Tibial nerve (tissue), 4 donors: ENCODE measurements at regions not wholly inside any gene's neighbourhood (a gene's known extent, or its start where the extent isn't known, plus 50 kb on each side); places are given as distances from the start of the nearest gene placed in this dataset.

Source experiments
- DNase-seq, 2 donors: peaks; one replicate each; pipeline ENCODE4 v3.0.0-alpha.2; 2019; ENCODE audit warnings: low spot score in 2 of 2
- H3K27ac ChIP-seq, 4 donors: fragments of 200-600 bp; sonication (generic) in 3 of 4; one replicate each; pipeline ENCODE4 v1.5.1; 2017 to 2019; ENCODE audit warnings: mild to moderate bottlenecking in 1 of 4
- H3K27me3 ChIP-seq, 2 donors: fragments of 200-600 bp; sonication (generic) in 1 of 2; one replicate each; pipeline versions ENCODE4 v1.5.1 to v1.6.0; 2017 to 2019
- H3K36me3 ChIP-seq, 3 donors: fragments of 200-600 bp; sonication (generic); one replicate each; pipeline ENCODE4 v1.5.1; 2018 to 2019
- H3K4me1 ChIP-seq, 4 donors: fragments of 200-600 bp; sonication (generic) in 3 of 4; one replicate each; pipeline ENCODE4 v1.5.1; 2017 to 2019
- H3K4me3 ChIP-seq, 4 donors: fragments of 200-600 bp; sonication (generic) in 3 of 4; one replicate each; pipeline ENCODE4 v1.5.1; 2017 to 2019; ENCODE audit warnings: mild to moderate bottlenecking in 1 of 4, moderate library complexity in 1 of 4
- H3K9me3 ChIP-seq, 4 donors: fragments of 200-600 bp; sonication (generic) in 3 of 4; one replicate each; pipeline ENCODE4 v1.5.1; 2017 to 2019
- CTCF ChIP-seq, 5 experiments: fragments of 200-600 bp in 3 of 5; fragments of 450-650 bp in 2 of 5; sonication (generic) in 3 of 5; IDR thresholded peaks; one replicate each; pipeline ENCODE4 v1.5.1; 2016 to 2019; ENCODE audit warnings: antibody characterized with exemption in 5 of 5, mild to moderate bottlenecking in 3 of 5, moderate library complexity in 2 of 5
- EP300 ChIP-seq, 2 donors: sonication (generic); formaldehyde crosslinking; IDR thresholded peaks; one replicate each; pipeline ENCODE4 v1.6.1; 2017; ENCODE audit warnings: antibody characterized with exemption in 2 of 2, mild to moderate bottlenecking in 1 of 2
- POLR2A ChIP-seq, 2 donors: fragments of 450-650 bp; IDR thresholded peaks; one replicate each; pipeline ENCODE4 v1.6.1; 2017; ENCODE audit warnings: antibody characterized with exemption in 2 of 2, mild to moderate bottlenecking in 2 of 2, moderate library complexity in 2 of 2
- WGBS, 2 donors: methylation state at CpG; one replicate each; pipeline ENCODE4 v1.1.5; 2018; 5-methylcytosine and 5-hydroxymethylcytosine counted together

GRCh38 chr2:193476171-193476800 lies 1281.6 kb upstream of the TMEFF2 start:
- WGBS, 2 donors: 75 to 78% methylated on average over 6 of the region's 6 CpGs
- H3K36me3 ChIP-seq: no peaks in the 10 kb centered on the region

GRCh38 chr2:193475038-193475437 lies 1280.3 kb upstream of the TMEFF2 start:
- 70 to 77% methylated on average over 3 of the region's 3 CpGs for WGBS, 2 donors
- no peaks in the 10 kb centered on the region for H3K4me1 ChIP-seq
- no peak overlapping the region for H3K4me3 ChIP-seq
- no peaks in the 10 kb centered on the region for H3K27me3 ChIP-seq
- no peak for DNase-seq
- TF ChIP-seq EP300 (IDR thresholded peaks at IDR 0.05) (no peak), CTCF (IDR thresholded peaks at IDR 0.05) (no peak), POLR2A (IDR thresholded peaks at IDR 0.05) (no peak)
- no peaks in the 10 kb centered on the region for H3K36me3 ChIP-seq
- H3K27ac ChIP-seq: no peak overlapping the region
- peaks cover 0 to 20% (median 0%) of the 10 kb centered on the region in 4 donors for H3K9me3 ChIP-seq

More at GRCh38 chr2:193476171-193476800, 1281.6 kb upstream of the TMEFF2 start:
- Histone ChIP-seq H3K9me3 (peaks cover 0 to 20% (median 0%) of the 10 kb centered on the region in 4 donors), H3K27me3 (no peaks in the 10 kb centered on the region), H3K27ac (no peak overlapping the region), H3K4me3 (no peak overlapping the region), H3K4me1 (no peaks in the 10 kb centered on the region)
- no peak for DNase-seq
- TF ChIP-seq EP300 (IDR thresholded peaks at IDR 0.05) (no peak), CTCF (IDR thresholded peaks at IDR 0.05) (no peak), POLR2A (IDR thresholded peaks at IDR 0.05) (no peak)

GRCh38 chr2:193469251-193469650 lies 1274.5 kb upstream of the TMEFF2 start:
- Histone ChIP-seq H3K9me3 (peaks cover 0 to 21% (median 0%) of the 10 kb centered on the region in 4 donors), H3K4me3 (no peak overlapping the region), H3K36me3 (no peaks in the 10 kb centered on the region), H3K27me3 (no peaks in the 10 kb centered on the region), H3K4me1 (no peaks in the 10 kb centered on the region), H3K27ac (no peak overlapping the region)
- no peak for DNase-seq
- no peak for TF ChIP-seq POLR2A (IDR thresholded peaks at IDR 0.05)
- TF ChIP-seq CTCF (IDR thresholded peaks at IDR 0.05): no peak
- no peak for TF ChIP-seq EP300 (IDR thresholded peaks at IDR 0.05)
- 86 to 89% methylated on average over 3 of the region's 3 CpGs for WGBS, 2 donors

- H3K36me3 ChIP-seq: no peaks in the 10 kb centered on the region
Observed at GRCh38 chr2:193467276-193467987, 1272.7 kb upstream of the TMEFF2 start.

More at GRCh38 chr2:193467276-193467987, 1272.7 kb upstream of the TMEFF2 start:
- Histone ChIP-seq H3K4me3 (no peak overlapping the region), H3K27me3 (no peaks in the 10 kb centered on the region), H3K9me3 (peaks cover 0 to 14% (median 0%) of the 10 kb centered on the region in 4 donors), H3K4me1 (no peaks in the 10 kb centered on the region), H3K27ac (no peak overlapping the region)
- no peak for TF ChIP-seq POLR2A (IDR thresholded peaks at IDR 0.05)
- no peak for TF ChIP-seq EP300 (IDR thresholded peaks at IDR 0.05)
- TF ChIP-seq CTCF (IDR thresholded peaks at IDR 0.05): no peak
- DNase-seq: no peak
